ENCODE measurements at regions not wholly inside any gene's neighbourhood (a gene's known extent, or its start where the extent isn't known, plus 50 kb on each side); places are given as distances from the start of the nearest gene placed in this dataset.

DNA sequence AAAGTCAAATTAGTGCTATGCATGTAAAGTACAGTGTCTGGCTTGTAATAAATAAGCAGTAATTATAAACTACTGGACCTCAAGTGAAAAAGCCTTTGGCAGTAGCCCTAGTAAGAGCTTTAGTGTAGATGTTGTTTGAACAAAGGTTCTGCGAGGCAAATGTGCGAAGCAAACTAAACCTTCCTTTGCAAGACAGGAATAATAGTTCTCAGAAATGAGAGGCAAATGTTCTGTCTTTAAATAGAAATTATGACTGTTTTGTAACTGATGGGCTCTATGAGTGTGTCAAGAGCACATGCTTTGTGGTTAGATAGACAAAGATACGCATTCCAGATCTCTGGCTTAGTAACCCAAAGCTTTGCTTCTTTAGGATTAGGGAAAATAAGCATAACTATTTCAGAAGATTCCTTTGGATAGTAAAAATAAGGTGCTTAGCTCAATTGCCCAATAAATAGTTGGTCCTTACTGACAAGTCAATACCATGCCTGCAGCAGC lies 169.2 kb upstream of the CDC14C start:
- H3K9me3 Mint-ChIP-seq (ENCODE audit: low read depth): peaks cover 4% of the 10 kb centered on the region
- H3K27me3 Mint-ChIP-seq (ENCODE audit: low read depth): peaks cover 1% of the 10 kb centered on the region
- H3K36me3 Mint-ChIP-seq (ENCODE audit: low read depth): no peaks in the 10 kb centered on the region
- no peak overlapping the region for H3K4me3 Mint-ChIP-seq (ENCODE audit: unreplicated experiment)
- no peak overlapping the region for H3K27ac Mint-ChIP-seq (ENCODE audit: unreplicated experiment)
- DNase-seq (ENCODE audit: low spot score): no peak
- H3K4me1 Mint-ChIP-seq (ENCODE audit: low read depth): no peaks in the 10 kb centered on the region
- TF ChIP-seq, protein P1, sequence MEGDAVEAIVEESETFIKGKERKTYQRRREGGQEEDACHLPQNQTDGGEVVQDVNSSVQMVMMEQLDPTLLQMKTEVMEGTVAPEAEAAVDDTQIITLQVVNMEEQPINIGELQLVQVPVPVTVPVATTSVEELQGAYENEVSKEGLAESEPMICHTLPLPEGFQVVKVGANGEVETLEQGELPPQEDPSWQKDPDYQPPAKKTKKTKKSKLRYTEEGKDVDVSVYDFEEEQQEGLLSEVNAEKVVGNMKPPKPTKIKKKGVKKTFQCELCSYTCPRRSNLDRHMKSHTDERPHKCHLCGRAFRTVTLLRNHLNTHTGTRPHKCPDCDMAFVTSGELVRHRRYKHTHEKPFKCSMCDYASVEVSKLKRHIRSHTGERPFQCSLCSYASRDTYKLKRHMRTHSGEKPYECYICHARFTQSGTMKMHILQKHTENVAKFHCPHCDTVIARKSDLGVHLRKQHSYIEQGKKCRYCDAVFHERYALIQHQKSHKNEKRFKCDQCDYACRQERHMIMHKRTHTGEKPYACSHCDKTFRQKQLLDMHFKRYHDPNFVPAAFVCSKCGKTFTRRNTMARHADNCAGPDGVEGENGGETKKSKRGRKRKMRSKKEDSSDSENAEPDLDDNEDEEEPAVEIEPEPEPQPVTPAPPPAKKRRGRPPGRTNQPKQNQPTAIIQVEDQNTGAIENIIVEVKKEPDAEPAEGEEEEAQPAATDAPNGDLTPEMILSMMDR (IDR thresholded peaks at IDR 0.05): no peak

- Mint-ChIP-seq H3K4me1 (ENCODE audit: low read depth) (no peaks in the 10 kb centered on the region), H3K4me3 (ENCODE audit: unreplicated experiment) (no peak overlapping the region), H3K36me3 (ENCODE audit: low read depth) (no peaks in the 10 kb centered on the region), H3K27ac (ENCODE audit: unreplicated experiment) (no peak overlapping the region), H3K27me3 (ENCODE audit: low read depth) (peaks cover 1% of the 10 kb centered on the region), H3K9me3 (ENCODE audit: low read depth) (peaks cover 4% of the 10 kb centered on the region)
- TF ChIP-seq, protein P1 (IDR thresholded peaks at IDR 0.05): no peak
- no peak for DNase-seq (ENCODE audit: low spot score)
Observed at GRCh38 chr7:48759431-48760080, 164.8 kb upstream of the CDC14C start.

DNA sequence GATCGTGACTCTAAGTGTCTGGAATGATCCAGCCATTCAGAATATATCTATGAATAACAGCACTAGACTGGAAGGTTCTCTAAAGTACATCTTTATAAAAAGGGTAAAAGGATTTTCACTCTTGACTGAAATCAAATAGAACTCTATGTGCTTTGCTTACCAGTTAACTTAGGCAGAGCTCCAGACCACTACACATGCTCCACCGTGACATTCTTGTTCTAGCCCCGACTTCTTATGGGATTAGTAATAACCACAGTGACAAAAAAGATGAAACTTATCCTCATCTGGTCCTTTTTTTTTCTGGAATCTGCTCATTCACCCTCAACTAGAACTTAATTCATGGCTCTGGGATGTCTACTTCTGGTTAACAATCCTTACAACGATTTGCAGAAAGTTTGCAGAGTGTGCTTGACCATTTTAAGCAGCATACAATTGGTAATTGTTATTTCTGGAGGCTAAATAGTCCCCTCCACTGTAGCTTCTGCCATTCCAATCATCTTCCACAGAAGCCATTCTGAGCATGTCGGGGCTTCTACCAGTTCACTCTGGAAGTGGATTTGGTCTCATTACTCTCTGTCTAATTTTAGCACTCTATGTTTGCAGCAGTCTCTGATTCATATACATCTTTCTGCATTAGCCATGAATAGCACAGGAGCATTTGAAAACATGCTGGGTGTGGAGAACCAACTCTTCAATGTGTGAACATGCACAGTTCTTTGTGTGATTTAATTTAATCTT lies 163.7 kb upstream of the CDC14C start:
- Mint-ChIP-seq H3K9me3 (ENCODE audit: low read depth) (peaks cover under 1% of the 10 kb centered on the region), H3K36me3 (ENCODE audit: low read depth) (no peaks in the 10 kb centered on the region), H3K4me1 (ENCODE audit: low read depth) (no peaks in the 10 kb centered on the region), H3K27me3 (ENCODE audit: low read depth) (peaks cover 1% of the 10 kb centered on the region), H3K27ac (ENCODE audit: unreplicated experiment) (no peak overlapping the region), H3K4me3 (ENCODE audit: unreplicated experiment) (no peak overlapping the region)
- TF ChIP-seq, protein P1 (IDR thresholded peaks at IDR 0.05): no peak
- no peak for DNase-seq (ENCODE audit: low spot score)

DNA sequence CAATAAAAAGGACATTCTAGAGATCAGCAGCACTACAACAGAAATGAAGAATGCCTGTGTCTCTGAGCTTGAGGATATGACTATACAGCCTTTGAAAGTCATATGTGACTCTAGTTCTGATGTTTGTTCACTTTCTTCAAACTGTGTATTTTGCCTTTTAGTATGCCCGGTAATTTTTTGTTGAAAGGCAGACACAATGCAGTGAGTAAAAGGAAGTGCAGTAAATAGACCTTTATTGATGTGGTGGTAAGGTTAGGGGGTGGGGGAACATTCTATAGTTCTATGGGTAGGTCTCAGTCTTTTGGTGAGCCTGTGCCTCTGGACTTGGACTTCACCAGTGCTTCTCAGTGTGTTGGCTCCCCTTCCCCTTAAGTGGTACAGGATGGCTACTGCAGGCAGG lies 143.5 kb upstream of the CDC14C start:
- no peak for DNase-seq (ENCODE audit: low spot score)
- Mint-ChIP-seq H3K27ac (ENCODE audit: unreplicated experiment) (no peak overlapping the region), H3K27me3 (ENCODE audit: low read depth) (peaks cover 3% of the 10 kb centered on the region), H3K36me3 (ENCODE audit: low read depth) (no peaks in the 10 kb centered on the region), H3K4me1 (ENCODE audit: low read depth) (no peaks in the 10 kb centered on the region), H3K9me3 (ENCODE audit: low read depth) (no peaks in the 10 kb centered on the region), H3K4me3 (ENCODE audit: unreplicated experiment) (no peak overlapping the region)
- TF ChIP-seq, protein P1 (IDR thresholded peaks at IDR 0.05): no peak

DNA sequence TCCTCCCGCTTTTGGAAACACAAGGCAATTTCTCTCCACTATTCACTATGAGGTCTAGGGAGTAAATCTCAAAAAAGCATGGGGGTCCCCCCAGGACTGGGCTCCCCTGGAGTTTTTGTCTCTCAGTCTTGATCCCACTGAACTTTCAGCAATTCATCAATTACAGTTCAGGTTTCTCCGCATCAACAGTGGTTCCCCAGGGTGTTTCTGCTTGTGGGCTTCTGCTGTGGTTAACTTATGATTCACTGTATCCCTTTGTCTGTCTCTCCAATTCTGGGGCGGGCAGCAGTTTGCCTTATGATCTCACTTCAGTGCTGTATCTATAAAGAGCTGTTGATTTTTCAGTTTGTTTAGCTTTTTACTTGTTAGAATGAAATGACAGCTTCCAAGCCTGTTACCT lies 142.6 kb upstream of the CDC14C start:
- H3K27ac Mint-ChIP-seq (ENCODE audit: unreplicated experiment): no peak overlapping the region
- H3K36me3 Mint-ChIP-seq (ENCODE audit: low read depth): no peaks in the 10 kb centered on the region
- H3K4me1 Mint-ChIP-seq (ENCODE audit: low read depth): no peaks in the 10 kb centered on the region
- peaks cover 3% of the 10 kb centered on the region for H3K27me3 Mint-ChIP-seq (ENCODE audit: low read depth)
- TF ChIP-seq, protein P1 (IDR thresholded peaks at IDR 0.05): no peak
- H3K4me3 Mint-ChIP-seq (ENCODE audit: unreplicated experiment): no peak overlapping the region
- DNase-seq (ENCODE audit: low spot score): no peak
- peaks cover 3% of the 10 kb centered on the region for H3K9me3 Mint-ChIP-seq (ENCODE audit: low read depth)
